H1 (cell line): ENCODE measurements at regions not wholly inside any gene's neighbourhood (a gene's known extent, or its start where the extent isn't known, plus 50 kb on each side); places are given as distances from the start of the nearest gene placed in this dataset.

Experiments used
- CTCF ChIA-PET: fragments of 300-600 bp; sonication (Branson Sonifier 250); formaldehyde crosslinking; loops from one replicate; lab custom pipeline; 2021; ENCODE audit not compliant: partially characterized antibody; lab: Charles Lee
- POLR2A ChIA-PET: fragments of 300-600 bp; sonication (Branson Sonifier 250); formaldehyde crosslinking; loops from one replicate; lab custom pipeline; 2021; ENCODE audit warnings: inconsistent platforms; ENCODE audit not compliant: partially characterized antibody; lab: Charles Lee
- DNase-seq, 2 experiments: peaks; one replicate each; pipeline versions ENCODE4 v3.0.0 to v3.0.0-alpha.2; 2010 to 2022; ENCODE audit warnings: low spot score in 2 of 2, low read depth in 1 of 2, mixed read lengths in 1 of 2
- FAIRE-seq: peaks from 2 replicates; lab custom pipeline; 2011; peaks lifted over from hg19 to GRCh38; lab: Jason Lieb, UNC
- H2AFZ ChIP-seq: 2 replicates; pipeline ENCODE4 v1.8.1; 2012; ENCODE audit warnings: low read length, inconsistent platforms
- H2AK5ac ChIP-seq: 2 replicates; pipeline ENCODE4 v1.6.1; 2013; ENCODE audit warnings: low read depth, low read length
- H2BK120ac ChIP-seq: replicated peaks from 2 replicates; pipeline ENCODE3; 2013; ENCODE audit warnings: low read depth, low read length, inconsistent platforms
- H2BK12ac ChIP-seq: 2 replicates; pipeline ENCODE4 v1.6.1; 2013; ENCODE audit warnings: low read depth, low read length
- H2BK15ac ChIP-seq: 2 replicates; pipeline ENCODE4 v1.6.1; 2013; ENCODE audit warnings: low read length
- H2BK20ac ChIP-seq: 2 replicates; pipeline ENCODE4 v1.6.1; 2013; ENCODE audit warnings: low read length
- H2BK5ac ChIP-seq: 2 replicates; pipeline ENCODE4 v1.6.1; 2013; ENCODE audit warnings: low read depth, low read length
- H3K14ac ChIP-seq: 2 replicates; pipeline ENCODE4 v1.6.1; 2013; ENCODE audit warnings: inconsistent platforms; ENCODE audit not compliant: insufficient read length
- H3K18ac ChIP-seq: 2 replicates; pipeline ENCODE4 v1.6.1; 2013; ENCODE audit warnings: low read length; ENCODE audit errors: extremely low read depth
- H3K23ac ChIP-seq: 2 replicates; pipeline ENCODE4 v1.6.1; 2013; ENCODE audit warnings: inconsistent platforms; ENCODE audit not compliant: insufficient read length
- H3K23me2 ChIP-seq: 2 replicates; pipeline ENCODE4 v1.6.1; 2013; ENCODE audit warnings: low read depth, low read length
- H3K27ac ChIP-seq: 2 replicates; pipeline ENCODE4 v1.6.1; 2011; ENCODE audit warnings: low read depth, low read length, inconsistent platforms
- H3K27me3 ChIP-seq, 4 experiments: replicated peaks in 1 of 4; 1 replicate in 1 of 4; 2 replicates in 3 of 4; pipeline versions ENCODE4 v1.6.1 to v1.8.1; 2011 to 2013; ENCODE audit warnings: low read length in 3 of 4, mild to moderate bottlenecking in 3 of 4, inconsistent platforms in 2 of 4, mixed read lengths in 2 of 4, moderate library complexity in 1 of 4; ENCODE audit not compliant: control insufficient read depth in 3 of 4, insufficient read depth in 3 of 4; ENCODE audit errors: extremely low read depth in 1 of 4
- H3K36me3 ChIP-seq, 4 experiments: 2 replicates each; pipeline versions ENCODE4 v1.6.1 to v1.8.1; 2011 to 2013; ENCODE audit warnings: mild to moderate bottlenecking in 4 of 4, low read length in 3 of 4, moderate library complexity in 2 of 4, control low read depth in 1 of 4, inconsistent platforms in 1 of 4; ENCODE audit not compliant: insufficient read depth in 4 of 4, control insufficient read depth in 2 of 4
- H3K4ac ChIP-seq: replicated peaks from 2 replicates; pipeline ENCODE3; 2013; ENCODE audit warnings: low read length, low read depth, mixed read lengths, inconsistent platforms; ENCODE audit not compliant: insufficient read length
- H3K4me1 ChIP-seq, 4 experiments: replicated peaks in 1 of 4; 1 replicate in 1 of 4; 2 replicates in 3 of 4; pipeline versions ENCODE4 v1.6.1 to v1.8.1; 2011 to 2013; ENCODE audit warnings: low read length in 3 of 4, inconsistent platforms in 2 of 4, mixed read lengths in 1 of 4; ENCODE audit not compliant: insufficient read depth in 4 of 4, control insufficient read depth in 3 of 4
- H3K4me2 ChIP-seq, 2 experiments: 2 replicates each; pipeline versions ENCODE4 v1.6.1 to v1.8.1; 2011 to 2013; ENCODE audit warnings: low read depth in 2 of 2, low read length in 2 of 2, control low read depth in 1 of 2, inconsistent platforms in 1 of 2, mild to moderate bottlenecking in 1 of 2; ENCODE audit not compliant: insufficient read depth in 1 of 2
- H3K4me3 ChIP-seq, 4 experiments: fragments of 200-600, 300-600 bp in 1 of 4; sonication (generic), shearing (Covaris generic), sonication (Bioruptor Twin) in 1 of 4; 2 replicates each; pipeline versions ENCODE4 v1.5.1 to v1.8.1; 2011 to 2016; ENCODE audit warnings: low read length in 4 of 4, low read depth in 3 of 4, control low read depth in 2 of 4, inconsistent platforms in 2 of 4, mild to moderate bottlenecking in 2 of 4, mixed read lengths in 1 of 4, moderate library complexity in 1 of 4; ENCODE audit not compliant: insufficient read depth in 2 of 4; ENCODE audit errors: extremely low read depth in 1 of 4
- H3K56ac ChIP-seq: replicated peaks from 2 replicates; pipeline ENCODE3; 2013; ENCODE audit warnings: low read depth, mild to moderate bottlenecking, mixed read lengths, low read length, inconsistent platforms; ENCODE audit not compliant: insufficient read length
- H3K79me1 ChIP-seq: 2 replicates; pipeline ENCODE4 v1.6.1; 2013; ENCODE audit warnings: low read depth, low read length, control low read depth
- H3K79me2 ChIP-seq, 2 experiments: 2 replicates each; pipeline versions ENCODE4 v1.6.1 to v1.8.1; 2012 to 2013; ENCODE audit warnings: low read length in 2 of 2, mild to moderate bottlenecking in 2 of 2, inconsistent platforms in 1 of 2; ENCODE audit not compliant: insufficient read depth in 2 of 2, control insufficient read depth in 1 of 2
- H3K9ac ChIP-seq, 4 experiments: replicated peaks in 1 of 4; 1 replicate in 1 of 4; 2 replicates in 3 of 4; pipeline versions ENCODE4 v1.6.1 to v1.8.1; 2011 to 2013; ENCODE audit warnings: low read depth in 3 of 4, low read length in 3 of 4, control low read depth in 2 of 4, mild to moderate bottlenecking in 2 of 4, moderate library complexity in 2 of 4, inconsistent platforms in 1 of 4; ENCODE audit errors: extremely low read depth in 1 of 4
- H3K9me3 ChIP-seq, 2 experiments: 2 replicates each; pipeline versions ENCODE4 v1.6.1 to v1.8.1; 2012 to 2013; ENCODE audit warnings: mild to moderate bottlenecking in 2 of 2, moderate library complexity in 2 of 2, control low read depth in 1 of 2, inconsistent platforms in 1 of 2, low read depth in 1 of 2, low read length in 1 of 2, mixed read lengths in 1 of 2; ENCODE audit not compliant: insufficient read depth in 2 of 2
- H4K20me1 ChIP-seq, 2 experiments: replicated peaks in 1 of 2; 2 replicates each; pipeline versions ENCODE3 to v1.8.1; 2011 to 2013; ENCODE audit warnings: inconsistent platforms in 2 of 2, low read length in 2 of 2, mild to moderate bottlenecking in 1 of 2; ENCODE audit not compliant: insufficient read depth in 2 of 2, control insufficient read depth in 1 of 2
- H4K5ac ChIP-seq: 2 replicates; pipeline ENCODE4 v1.6.1; 2013; ENCODE audit warnings: low read length, low read depth, mixed read lengths, inconsistent platforms; ENCODE audit not compliant: insufficient read length
- H4K8ac ChIP-seq: 2 replicates; pipeline ENCODE4 v1.8.0; 2013; ENCODE audit warnings: mild to moderate bottlenecking, moderate library complexity, low read length, inconsistent platforms; ENCODE audit not compliant: insufficient read depth; ENCODE audit errors: extremely low read depth
- H4K91ac ChIP-seq: replicated peaks from 2 replicates; pipeline ENCODE3; 2013; ENCODE audit warnings: low read length, mixed read lengths, inconsistent platforms; ENCODE audit not compliant: insufficient read length
- ASH2L ChIP-seq: fragments of 200-600, 300-600 bp; sonication (generic); IDR thresholded peaks from one replicate; pipeline ENCODE4 v1.7.1; 2017; ENCODE audit warnings: low read length
- CBX5 ChIP-seq: fragments of 300-800, 300-1000 bp; sonication (generic); IDR thresholded peaks from 2 replicates; pipeline ENCODE4 v1.7.1; 2016; ENCODE audit warnings: antibody characterized with exemption, low read length, low read depth
- CHD1 ChIP-seq: IDR thresholded peaks from 2 replicates; pipeline ENCODE4 v1.6.1; 2012; ENCODE audit warnings: low read depth, low read length, improper control_type of control experiment
- RAD21 ChIP-seq, 2 experiments: IDR thresholded peaks in 1 of 2; conservative IDR thresholded peaks in 1 of 2; 2 replicates each; pipeline ENCODE4 v1.6.1; 2011; ENCODE audit warnings: low read depth in 2 of 2, low read length in 2 of 2, improper control_type of control experiment in 1 of 2, inconsistent platforms in 1 of 2, mild to moderate bottlenecking in 1 of 2, moderate library complexity in 1 of 2
- SUZ12 ChIP-seq: fragments of 200-600 bp; sonication (generic); IDR thresholded peaks from 2 replicates; pipeline ENCODE4 v1.6.1; 2012; ENCODE audit warnings: mild to moderate bottlenecking, inconsistent platforms, low read length, moderate library complexity, mixed read lengths
- WGBS, 2 experiments: shearing (Covaris generic) in 1 of 2; methylation state at CpG; one replicate each; pipeline versions ENCODE4 v1.1.6 to v1.1.7; 2013 to 2015; ENCODE audit warnings: low lambda C conversion rate in 2 of 2, mixed read lengths in 2 of 2, inconsistent platforms in 1 of 2, low coverage in 1 of 2, missing lambda C conversion rate in 1 of 2; ENCODE audit not compliant: insufficient replicate concordance in 2 of 2, insufficient coverage in 1 of 2, insufficient read length in 1 of 2; ENCODE audit errors: extremely low coverage in 1 of 2, missing lambda C conversion rate in 1 of 2; 5-methylcytosine and 5-hydroxymethylcytosine counted together

DNA sequence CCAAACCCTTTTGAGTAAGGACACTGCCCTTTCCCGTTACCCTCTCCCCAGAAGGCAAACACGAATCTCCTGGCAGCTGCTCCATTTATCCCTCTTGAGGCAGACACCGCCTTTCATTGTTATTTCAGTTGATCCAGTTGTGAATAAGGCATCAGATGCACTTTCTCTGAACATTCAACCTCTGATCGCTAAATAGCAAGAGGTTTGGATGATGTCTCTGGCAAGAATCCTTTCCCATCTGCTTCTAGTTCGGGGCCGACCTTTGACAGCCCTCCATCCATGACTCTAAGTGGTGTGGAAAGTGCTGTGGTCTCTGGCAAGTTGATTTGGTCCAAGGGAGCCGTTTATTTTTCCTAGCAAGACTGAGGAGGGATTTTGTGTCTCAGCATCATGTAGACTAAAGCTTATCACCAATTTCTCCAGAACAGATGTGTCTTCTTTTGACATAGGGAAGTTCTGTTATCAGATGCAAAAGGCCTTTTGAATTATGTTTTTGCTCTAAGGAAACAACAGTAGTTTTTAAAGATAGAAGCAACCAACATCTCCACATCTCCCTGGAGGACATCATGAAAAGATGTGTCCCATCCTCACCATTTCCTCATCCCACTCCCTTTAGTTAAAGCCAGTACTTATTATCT lies 123.6 kb downstream of the CCDC34 start:
- ChIA-PET CTCF (interaction anchor here (1.2 to 2.1 kb wide), 5 partner anchors 12 to 247 kb away, joined by 3 to 7 read pairs (median 3); no protein-coding TSS in a partner anchor), POLR2A (no interaction called here)
- H3K4me3 ChIP-seq, result no peak overlapping the region
- H4K8ac ChIP-seq, result no peak overlapping the region
- no peak overlapping the region for H2AFZ ChIP-seq
- H4K5ac ChIP-seq, result no peak overlapping the region
- no peak overlapping the region for H3K18ac ChIP-seq
- H3K27ac ChIP-seq, result no peak overlapping the region
- H3K14ac ChIP-seq, result no peak overlapping the region
- H3K27me3 ChIP-seq, result no peaks in the 10 kb centered on the region
- FAIRE-seq, result no peak
- H2BK20ac ChIP-seq, result no peak overlapping the region
- H3K36me3 ChIP-seq, result no peaks in the 10 kb centered on the region
- no peak overlapping the region for H2BK12ac ChIP-seq
- no peak overlapping the region for H3K9ac ChIP-seq
- no peak overlapping the region for H3K4ac ChIP-seq
- no peaks in the 10 kb centered on the region for H3K79me2 ChIP-seq
- DNase-seq, result no peak
- WGBS, 2 experiments, result 79% methylated on average over 7 of the region's 7 CpGs; no CpG with 5 or more reads in 1 of the 2 experiments
- H2BK120ac ChIP-seq, result no peak overlapping the region
- H2BK5ac ChIP-seq, result no peak overlapping the region
- no peaks in the 10 kb centered on the region for H3K79me1 ChIP-seq
- H4K91ac ChIP-seq, result no peak overlapping the region
- H4K20me1 ChIP-seq, result no peaks in the 10 kb centered on the region
- no peak overlapping the region for H3K23ac ChIP-seq
- peaks cover 0 to 4% of the 10 kb centered on the region in 2 experiments; a peak in 1 of 4 replicates for H3K9me3 ChIP-seq
- H2BK15ac ChIP-seq, result no peak overlapping the region
- H2AK5ac ChIP-seq, result no peak overlapping the region
- H3K56ac ChIP-seq, result no peak overlapping the region
- H3K23me2 ChIP-seq, result no peaks in the 10 kb centered on the region; the same call in 1 of the 2 replicates
- H3K4me1 ChIP-seq, result peaks cover 0 to 3% (median 1%) of the 10 kb centered on the region in 4 experiments; a peak in 3 of 7 replicates
- H3K4me2 ChIP-seq, result no peak overlapping the region
- TF ChIP-seq CHD1 (no peak), CBX5 (no peak), RAD21 (IDR thresholded peaks at IDR 0.05 in 1 of 2, conservative IDR thresholded peaks at IDR 0.05 in 1 of 2; ENCODE audit: low read depth in 2 of 2, low read length in 2 of 2) (no peak), ASH2L (no peak), SUZ12 (no peak)
